ENCODE measurements at regions not wholly inside any gene's neighbourhood (a gene's known extent, or its start where the extent isn't known, plus 50 kb on each side); places are given as distances from the start of the nearest gene placed in this dataset.

GRCh38 chr15:87572381-87572910, 684.1 kb downstream of the NTRK3 start:
- ATAC-seq, result no peak
- TF ChIP-seq OSR1 (CRISPR knock-in tag; IDR thresholded peaks at IDR 0.05), result no peak
- TF ChIP-seq ARNTL (CRISPR knock-in tag; IDR thresholded peaks at IDR 0.05; ENCODE audit: borderline replicate concordance, low read depth), result no peak
- TF ChIP-seq ZNF70 (CRISPR knock-in tag; IDR thresholded peaks at IDR 0.05), result no peak
- no peak for TF ChIP-seq PPARA (CRISPR knock-in tag; IDR thresholded peaks at IDR 0.05; ENCODE audit: borderline replicate concordance)
- TF ChIP-seq ZFP3 (CRISPR knock-in tag; IDR thresholded peaks at IDR 0.05), result no peak
- no peak for TF ChIP-seq ZNF565 (CRISPR knock-in tag; conservative IDR thresholded peaks at IDR 0.05; ENCODE audit: low read depth)
- TF ChIP-seq, protein P1, sequence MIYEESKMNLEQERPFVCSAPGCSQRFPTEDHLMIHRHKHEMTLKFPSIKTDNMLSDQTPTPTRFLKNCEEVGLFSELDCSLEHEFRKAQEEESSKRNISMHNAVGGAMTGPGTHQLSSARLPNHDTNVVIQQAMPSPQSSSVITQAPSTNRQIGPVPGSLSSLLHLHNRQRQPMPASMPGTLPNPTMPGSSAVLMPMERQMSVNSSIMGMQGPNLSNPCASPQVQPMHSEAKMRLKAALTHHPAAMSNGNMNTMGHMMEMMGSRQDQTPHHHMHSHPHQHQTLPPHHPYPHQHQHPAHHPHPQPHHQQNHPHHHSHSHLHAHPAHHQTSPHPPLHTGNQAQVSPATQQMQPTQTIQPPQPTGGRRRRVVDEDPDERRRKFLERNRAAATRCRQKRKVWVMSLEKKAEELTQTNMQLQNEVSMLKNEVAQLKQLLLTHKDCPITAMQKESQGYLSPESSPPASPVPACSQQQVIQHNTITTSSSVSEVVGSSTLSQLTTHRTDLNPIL (CRISPR knock-in tag; IDR thresholded peaks at IDR 0.05; ENCODE audit: low read depth), result no peak
- TF ChIP-seq BACH2 (CRISPR knock-in tag; IDR thresholded peaks at IDR 0.05; ENCODE audit: borderline replicate concordance), result no peak
- TF ChIP-seq ISL1 (CRISPR knock-in tag; IDR thresholded peaks at IDR 0.05), result no peak
- TF ChIP-seq ZC3H10 (CRISPR knock-in tag; IDR thresholded peaks at IDR 0.05), result no peak
- TF ChIP-seq ESRRG (CRISPR knock-in tag; IDR thresholded peaks at IDR 0.05), result no peak
- TF ChIP-seq CSDC2 (CRISPR knock-in tag; IDR thresholded peaks at IDR 0.05), result no peak
- TF ChIP-seq, protein P2, sequence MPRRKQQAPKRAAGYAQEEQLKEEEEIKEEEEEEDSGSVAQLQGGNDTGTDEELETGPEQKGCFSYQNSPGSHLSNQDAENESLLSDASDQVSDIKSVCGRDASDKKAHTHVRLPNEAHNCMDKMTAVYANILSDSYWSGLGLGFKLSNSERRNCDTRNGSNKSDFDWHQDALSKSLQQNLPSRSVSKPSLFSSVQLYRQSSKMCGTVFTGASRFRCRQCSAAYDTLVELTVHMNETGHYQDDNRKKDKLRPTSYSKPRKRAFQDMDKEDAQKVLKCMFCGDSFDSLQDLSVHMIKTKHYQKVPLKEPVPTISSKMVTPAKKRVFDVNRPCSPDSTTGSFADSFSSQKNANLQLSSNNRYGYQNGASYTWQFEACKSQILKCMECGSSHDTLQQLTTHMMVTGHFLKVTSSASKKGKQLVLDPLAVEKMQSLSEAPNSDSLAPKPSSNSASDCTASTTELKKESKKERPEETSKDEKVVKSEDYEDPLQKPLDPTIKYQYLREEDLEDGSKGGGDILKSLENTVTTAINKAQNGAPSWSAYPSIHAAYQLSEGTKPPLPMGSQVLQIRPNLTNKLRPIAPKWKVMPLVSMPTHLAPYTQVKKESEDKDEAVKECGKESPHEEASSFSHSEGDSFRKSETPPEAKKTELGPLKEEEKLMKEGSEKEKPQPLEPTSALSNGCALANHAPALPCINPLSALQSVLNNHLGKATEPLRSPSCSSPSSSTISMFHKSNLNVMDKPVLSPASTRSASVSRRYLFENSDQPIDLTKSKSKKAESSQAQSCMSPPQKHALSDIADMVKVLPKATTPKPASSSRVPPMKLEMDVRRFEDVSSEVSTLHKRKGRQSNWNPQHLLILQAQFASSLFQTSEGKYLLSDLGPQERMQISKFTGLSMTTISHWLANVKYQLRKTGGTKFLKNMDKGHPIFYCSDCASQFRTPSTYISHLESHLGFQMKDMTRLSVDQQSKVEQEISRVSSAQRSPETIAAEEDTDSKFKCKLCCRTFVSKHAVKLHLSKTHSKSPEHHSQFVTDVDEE (CRISPR knock-in tag; IDR thresholded peaks at IDR 0.05), result no peak
- no peak for TF ChIP-seq RARB (CRISPR knock-in tag; IDR thresholded peaks at IDR 0.05)

- TF ChIP-seq ZFP30 (CRISPR knock-in tag; IDR thresholded peaks at IDR 0.05) (no peak), PATZ1 (CRISPR knock-in tag; IDR thresholded peaks at IDR 0.05; ENCODE audit: borderline replicate concordance) (no peak), ISL1 (CRISPR knock-in tag; IDR thresholded peaks at IDR 0.05) (no peak), ZNF565 (CRISPR knock-in tag; conservative IDR thresholded peaks at IDR 0.05; ENCODE audit: low read depth) (no peak), OSR1 (CRISPR knock-in tag; IDR thresholded peaks at IDR 0.05) (no peak), ZNF70 (CRISPR knock-in tag; IDR thresholded peaks at IDR 0.05) (no peak), BACH2 (CRISPR knock-in tag; IDR thresholded peaks at IDR 0.05; ENCODE audit: borderline replicate concordance) (no peak), RARB (CRISPR knock-in tag; IDR thresholded peaks at IDR 0.05) (no peak), ZNF8 (CRISPR knock-in tag; IDR thresholded peaks at IDR 0.05) (no peak), GLIS3 (CRISPR knock-in tag; IDR thresholded peaks at IDR 0.05) (no peak), TCF4 (CRISPR knock-in tag; IDR thresholded peaks at IDR 0.05; ENCODE audit: borderline replicate concordance) (no peak), PPARA (CRISPR knock-in tag; IDR thresholded peaks at IDR 0.05; ENCODE audit: borderline replicate concordance) (no peak), TOX (CRISPR knock-in tag; IDR thresholded peaks at IDR 0.05; ENCODE audit: borderline replicate concordance) (no peak), SNAI2 (CRISPR knock-in tag; IDR thresholded peaks at IDR 0.05) (no peak), ARNTL (CRISPR knock-in tag; IDR thresholded peaks at IDR 0.05; ENCODE audit: borderline replicate concordance, low read depth) (no peak)
- TF ChIP-seq, protein P2 (CRISPR knock-in tag; IDR thresholded peaks at IDR 0.05), result no peak
- TF ChIP-seq, protein P1 (CRISPR knock-in tag; IDR thresholded peaks at IDR 0.05; ENCODE audit: low read depth), result no peak
- TF ChIP-seq, protein P3, sequence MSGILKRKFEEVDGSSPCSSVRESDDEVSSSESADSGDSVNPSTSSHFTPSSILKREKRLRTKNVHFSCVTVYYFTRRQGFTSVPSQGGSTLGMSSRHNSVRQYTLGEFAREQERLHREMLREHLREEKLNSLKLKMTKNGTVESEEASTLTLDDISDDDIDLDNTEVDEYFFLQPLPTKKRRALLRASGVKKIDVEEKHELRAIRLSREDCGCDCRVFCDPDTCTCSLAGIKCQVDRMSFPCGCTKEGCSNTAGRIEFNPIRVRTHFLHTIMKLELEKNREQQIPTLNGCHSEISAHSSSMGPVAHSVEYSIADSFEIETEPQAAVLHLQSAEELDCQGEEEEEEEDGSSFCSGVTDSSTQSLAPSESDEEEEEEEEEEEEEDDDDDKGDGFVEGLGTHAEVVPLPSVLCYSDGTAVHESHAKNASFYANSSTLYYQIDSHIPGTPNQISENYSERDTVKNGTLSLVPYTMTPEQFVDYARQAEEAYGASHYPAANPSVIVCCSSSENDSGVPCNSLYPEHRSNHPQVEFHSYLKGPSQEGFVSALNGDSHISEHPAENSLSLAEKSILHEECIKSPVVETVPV (CRISPR knock-in tag; IDR thresholded peaks at IDR 0.05), result no peak
- TF ChIP-seq, protein P4, sequence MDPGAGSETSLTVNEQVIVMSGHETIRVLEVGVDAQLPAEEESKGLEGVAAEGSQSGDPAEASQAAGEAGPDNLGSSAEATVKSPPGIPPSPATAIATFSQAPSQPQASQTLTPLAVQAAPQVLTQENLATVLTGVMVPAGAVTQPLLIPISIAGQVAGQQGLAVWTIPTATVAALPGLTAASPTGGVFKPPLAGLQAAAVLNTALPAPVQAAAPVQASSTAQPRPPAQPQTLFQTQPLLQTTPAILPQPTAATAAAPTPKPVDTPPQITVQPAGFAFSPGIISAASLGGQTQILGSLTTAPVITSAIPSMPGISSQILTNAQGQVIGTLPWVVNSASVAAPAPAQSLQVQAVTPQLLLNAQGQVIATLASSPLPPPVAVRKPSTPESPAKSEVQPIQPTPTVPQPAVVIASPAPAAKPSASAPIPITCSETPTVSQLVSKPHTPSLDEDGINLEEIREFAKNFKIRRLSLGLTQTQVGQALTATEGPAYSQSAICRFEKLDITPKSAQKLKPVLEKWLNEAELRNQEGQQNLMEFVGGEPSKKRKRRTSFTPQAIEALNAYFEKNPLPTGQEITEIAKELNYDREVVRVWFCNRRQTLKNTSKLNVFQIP (CRISPR knock-in tag; IDR thresholded peaks at IDR 0.05; ENCODE audit: borderline replicate concordance, low read depth), result no peak
- no peak for ATAC-seq
Measured at GRCh38 chr15:87570206-87570605, 686.3 kb downstream of the NTRK3 start.

Data from SK-N-SH treated with all-trans-retinoic acid at 6 μM for 48 hours (cell line).